ENCODE measurements at regions not wholly inside any gene's neighbourhood (a gene's known extent, or its start where the extent isn't known, plus 50 kb on each side); places are given as distances from the start of the nearest gene placed in this dataset.

DNA sequence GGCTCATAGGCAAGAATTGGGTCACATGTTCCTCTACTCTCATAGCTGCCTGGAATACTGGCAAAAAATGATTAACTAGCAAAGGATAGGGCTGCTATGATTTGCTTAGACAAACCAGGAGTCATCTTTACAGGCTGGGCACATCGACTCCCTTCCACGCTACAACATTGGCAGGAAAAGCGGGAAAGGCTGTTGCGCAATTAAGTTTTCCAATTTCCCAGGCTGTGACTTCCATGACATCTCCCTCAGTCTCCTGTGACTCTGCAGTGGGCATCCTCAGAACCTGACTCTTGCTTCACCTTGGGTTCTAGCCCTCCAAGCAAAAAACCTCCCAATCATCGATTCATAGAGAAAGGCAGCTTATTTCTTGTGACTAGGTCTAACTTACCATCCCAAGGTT, 184.5 kb upstream of the E2F7 start:
- CTCF ChIA-PET = interaction anchor here (0.8 kb wide), 1 partner anchor 201 kb away, joined by 3 read pairs; no protein-coding TSS in a partner anchor
- H3K4me3 ChIP-seq (ENCODE audit: control extremely low read depth in 1 of 5, extremely low read depth in 1 of 5, insufficient read depth in 1 of 5, low read depth in 2 of 5, low read length in 4 of 5) = no peak overlapping the region
- H4K20me1 ChIP-seq (ENCODE audit: control insufficient read depth, insufficient read depth, low read length, poor library complexity, severe bottlenecking) = no peaks in the 10 kb centered on the region

DNA sequence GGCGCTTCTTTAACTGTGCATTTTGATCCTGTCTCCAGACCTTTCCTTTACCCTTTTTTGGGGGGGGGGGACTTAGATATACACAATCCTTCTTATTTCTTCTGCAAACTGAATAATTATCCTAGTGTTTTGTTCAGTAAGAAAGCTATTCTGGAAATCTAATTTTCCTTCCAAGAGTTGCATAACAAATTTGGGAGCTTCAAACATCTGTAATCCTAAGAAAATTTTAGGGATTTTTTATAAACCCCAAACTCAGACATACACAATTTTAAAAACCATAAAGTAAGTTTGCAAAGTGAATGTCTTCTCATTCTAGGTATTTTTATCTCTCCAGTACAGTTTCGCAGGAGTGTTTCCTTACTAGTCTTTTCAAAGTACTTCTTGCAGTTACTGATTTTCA, 182.7 kb upstream of the E2F7 start:
- ATAC-seq (ENCODE audit: low read depth) (no peak), DNase-seq (no peak)
- CTCF ChIA-PET = no interaction called here
- Mint-ChIP-seq H3K27me3 (peaks cover 3% of the 10 kb centered on the region), H3K4me3 (no peak overlapping the region), H3K9me3 (ENCODE audit: insufficient read depth) (no peaks in the 10 kb centered on the region), H3K27ac (no peak overlapping the region), H3K4me1 (no peaks in the 10 kb centered on the region)
- TF ChIP-seq EZH2 (IDR thresholded peaks at IDR 0.05; ENCODE audit: borderline replicate concordance, insufficient read depth, low read depth, low read length, poor library complexity, severe bottlenecking) = no peak
- TF ChIP-seq, protein P1, sequence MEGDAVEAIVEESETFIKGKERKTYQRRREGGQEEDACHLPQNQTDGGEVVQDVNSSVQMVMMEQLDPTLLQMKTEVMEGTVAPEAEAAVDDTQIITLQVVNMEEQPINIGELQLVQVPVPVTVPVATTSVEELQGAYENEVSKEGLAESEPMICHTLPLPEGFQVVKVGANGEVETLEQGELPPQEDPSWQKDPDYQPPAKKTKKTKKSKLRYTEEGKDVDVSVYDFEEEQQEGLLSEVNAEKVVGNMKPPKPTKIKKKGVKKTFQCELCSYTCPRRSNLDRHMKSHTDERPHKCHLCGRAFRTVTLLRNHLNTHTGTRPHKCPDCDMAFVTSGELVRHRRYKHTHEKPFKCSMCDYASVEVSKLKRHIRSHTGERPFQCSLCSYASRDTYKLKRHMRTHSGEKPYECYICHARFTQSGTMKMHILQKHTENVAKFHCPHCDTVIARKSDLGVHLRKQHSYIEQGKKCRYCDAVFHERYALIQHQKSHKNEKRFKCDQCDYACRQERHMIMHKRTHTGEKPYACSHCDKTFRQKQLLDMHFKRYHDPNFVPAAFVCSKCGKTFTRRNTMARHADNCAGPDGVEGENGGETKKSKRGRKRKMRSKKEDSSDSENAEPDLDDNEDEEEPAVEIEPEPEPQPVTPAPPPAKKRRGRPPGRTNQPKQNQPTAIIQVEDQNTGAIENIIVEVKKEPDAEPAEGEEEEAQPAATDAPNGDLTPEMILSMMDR (IDR thresholded peaks at IDR 0.05) = no peak
- no peak overlapping the region for H3K4me2 ChIP-seq (replicated peaks; ENCODE audit: low read depth, low read length, poor library complexity, severe bottlenecking)
- no peaks in the 10 kb centered on the region for H3K9me3 ChIP-seq (ENCODE audit: control extremely low read depth in 1 of 3, control insufficient read depth in 2 of 3, insufficient read depth in 1 of 3, low read length in 2 of 3)
- no peak overlapping the region for H3K27ac ChIP-seq (ENCODE audit: low read length in 2 of 2)
- no peak overlapping the region for H3K9ac ChIP-seq (ENCODE audit: low read length)
- H3K27me3 ChIP-seq (replicated peaks in 1 of 4; ENCODE audit: control extremely low read depth in 1 of 4, control insufficient read depth in 3 of 4, insufficient read depth in 4 of 4, low read length in 3 of 4) = no peaks in the 10 kb centered on the region
- H4K20me1 ChIP-seq (ENCODE audit: control insufficient read depth, insufficient read depth, low read length, poor library complexity, severe bottlenecking) = no peaks in the 10 kb centered on the region
- intact Hi-C loops (cut with micrococcal nuclease) = no loop called here
- no CpG with 5 or more reads among the region's 2 CpGs for WGBS (ENCODE audit: insufficient coverage)
- no peak overlapping the region for H2AFZ ChIP-seq (ENCODE audit: insufficient read depth, low read depth, low read length, poor library complexity, severe bottlenecking)
- H3K4me3 ChIP-seq (ENCODE audit: control extremely low read depth in 1 of 5, extremely low read depth in 1 of 5, insufficient read depth in 1 of 5, low read depth in 2 of 5, low read length in 4 of 5) = no peak overlapping the region
- H3K36me3 ChIP-seq (replicated peaks in 1 of 2; ENCODE audit: control extremely low read depth in 1 of 2, control insufficient read depth in 1 of 2, extremely low read depth in 1 of 2, insufficient read depth in 2 of 2, low read length in 1 of 2) = no peaks in the 10 kb centered on the region
- no peaks in the 10 kb centered on the region for H3K4me1 ChIP-seq (ENCODE audit: control insufficient read depth in 2 of 2, insufficient read depth in 2 of 2, low read length in 2 of 2)
- POLR2A ChIA-PET = no interaction called here
- H3K79me2 ChIP-seq (ENCODE audit: control insufficient read depth, insufficient read depth, low read length) = no peaks in the 10 kb centered on the region

More for the DNA sequence above, 184.5 kb upstream of the E2F7 start:
- no peaks in the 10 kb centered on the region for H3K36me3 ChIP-seq (replicated peaks in 1 of 2; ENCODE audit: control extremely low read depth in 1 of 2, control insufficient read depth in 1 of 2, extremely low read depth in 1 of 2, insufficient read depth in 2 of 2, low read length in 1 of 2)
- WGBS (ENCODE audit: insufficient coverage) = 98% methylated on average over 5 of the region's 5 CpGs
- Mint-ChIP-seq H3K27me3 (peaks cover 3% of the 10 kb centered on the region), H3K4me1 (no peaks in the 10 kb centered on the region), H3K9me3 (ENCODE audit: insufficient read depth) (no peaks in the 10 kb centered on the region), H3K27ac (no peak overlapping the region), H3K4me3 (no peak overlapping the region)
- TF ChIP-seq, protein P1 (IDR thresholded peaks at IDR 0.05) = no peak
- no peak for TF ChIP-seq EZH2 (IDR thresholded peaks at IDR 0.05; ENCODE audit: borderline replicate concordance, insufficient read depth, low read depth, low read length, poor library complexity, severe bottlenecking)
- H3K27ac ChIP-seq (ENCODE audit: low read length in 2 of 2) = no peak overlapping the region
- H3K27me3 ChIP-seq (replicated peaks in 1 of 4; ENCODE audit: control extremely low read depth in 1 of 4, control insufficient read depth in 3 of 4, insufficient read depth in 4 of 4, low read length in 3 of 4) = no peaks in the 10 kb centered on the region
- DNase-seq (no peak), ATAC-seq (ENCODE audit: low read depth) (no peak)
- H3K9ac ChIP-seq (ENCODE audit: low read length) = no peak overlapping the region
- no peaks in the 10 kb centered on the region for H3K79me2 ChIP-seq (ENCODE audit: control insufficient read depth, insufficient read depth, low read length)
- intact Hi-C loops (cut with micrococcal nuclease) = no loop called here
- no peaks in the 10 kb centered on the region for H3K9me3 ChIP-seq (ENCODE audit: control extremely low read depth in 1 of 3, control insufficient read depth in 2 of 3, insufficient read depth in 1 of 3, low read length in 2 of 3)
- POLR2A ChIA-PET = no interaction called here
- no peak overlapping the region for H3K4me2 ChIP-seq (replicated peaks; ENCODE audit: low read depth, low read length, poor library complexity, severe bottlenecking)
- H3K4me1 ChIP-seq (ENCODE audit: control insufficient read depth in 2 of 2, insufficient read depth in 2 of 2, low read length in 2 of 2) = no peaks in the 10 kb centered on the region
- H2AFZ ChIP-seq (ENCODE audit: insufficient read depth, low read depth, low read length, poor library complexity, severe bottlenecking) = no peak overlapping the region
